NCI-H748 (cell line): ENCODE measurements at regions not wholly inside any gene's neighbourhood (a gene's known extent, or its start where the extent isn't known, plus 50 kb on each side); places are given as distances from the start of the nearest gene placed in this dataset.
A peak's percentile ranks its signal among the peaks of the same experiment; 100 is the strongest.
"Not testable (repeated sequence)": the region's sequence is repeated elsewhere in the genome, so short reads cannot be mapped to it uniquely, and the experiment has no call there.

Experiments used
- DNase-seq: peaks from one replicate; lab custom pipeline; 2025; ENCODE audit not compliant: unreplicated experiment; lab: John Stamatoyannopoulos, UW

DNA sequence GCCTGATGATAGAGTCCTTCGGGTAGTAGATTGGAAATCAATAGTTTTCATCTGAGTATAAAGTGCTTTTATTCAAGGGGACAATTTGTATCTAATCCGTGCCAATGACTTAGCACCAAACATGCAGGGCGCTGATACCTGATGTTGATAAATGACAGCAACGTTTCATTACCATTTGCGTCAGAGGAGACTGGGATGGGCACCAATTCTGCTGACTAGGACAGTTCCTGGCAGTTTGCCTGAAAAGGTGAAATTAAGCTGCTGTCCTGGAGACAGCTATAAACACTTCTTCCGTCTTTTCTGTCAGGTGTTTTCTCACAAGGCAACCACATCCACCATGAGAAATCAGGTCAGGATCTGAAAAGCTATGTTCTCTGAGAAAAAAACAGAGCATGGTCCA is 1136.4 kb downstream of the TYW1 start:
- DNase-seq: peak; percentile 79

DNA sequence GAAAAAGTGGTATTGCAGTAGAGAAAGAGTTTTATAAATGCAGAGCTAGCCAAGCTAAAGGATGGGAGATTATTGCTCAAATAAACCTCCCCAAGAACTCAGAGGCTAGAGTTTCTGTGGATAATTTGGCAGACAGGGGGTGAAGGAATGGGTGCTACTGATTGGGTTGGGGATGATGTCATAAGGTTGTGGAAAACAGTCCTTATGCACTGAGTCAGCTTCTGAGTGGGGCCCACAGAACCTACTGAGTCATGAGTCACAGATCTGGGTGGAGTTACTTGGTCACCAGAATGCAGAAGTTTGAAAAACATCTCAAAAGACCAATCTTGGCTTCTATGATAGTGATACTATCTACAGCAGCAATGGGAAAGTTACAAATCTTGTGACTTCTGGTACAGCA is 1146.7 kb downstream of the TYW1 start:
- DNase-seq: no peak

DNA sequence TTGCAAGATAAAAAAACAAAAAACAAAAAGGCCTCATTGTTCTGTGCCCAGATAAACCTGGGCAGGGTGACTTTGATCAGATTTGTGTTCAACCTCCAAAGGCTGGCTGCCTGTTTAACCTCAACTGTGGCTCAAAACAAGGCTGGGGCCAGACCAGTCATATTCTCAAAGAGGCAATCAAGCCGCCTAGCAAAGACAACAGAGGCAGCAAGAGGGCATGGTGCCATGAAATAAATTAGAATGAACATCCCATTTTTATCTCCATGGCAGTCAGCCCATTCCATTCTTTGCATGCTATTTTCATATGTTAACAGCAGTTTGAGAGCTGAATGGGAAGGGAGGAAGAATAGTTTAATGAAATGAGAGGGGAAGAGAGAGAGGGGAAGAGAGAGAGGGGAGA is 1150.3 kb downstream of the TYW1 start:
- peak; percentile 59 for DNase-seq

DNA sequence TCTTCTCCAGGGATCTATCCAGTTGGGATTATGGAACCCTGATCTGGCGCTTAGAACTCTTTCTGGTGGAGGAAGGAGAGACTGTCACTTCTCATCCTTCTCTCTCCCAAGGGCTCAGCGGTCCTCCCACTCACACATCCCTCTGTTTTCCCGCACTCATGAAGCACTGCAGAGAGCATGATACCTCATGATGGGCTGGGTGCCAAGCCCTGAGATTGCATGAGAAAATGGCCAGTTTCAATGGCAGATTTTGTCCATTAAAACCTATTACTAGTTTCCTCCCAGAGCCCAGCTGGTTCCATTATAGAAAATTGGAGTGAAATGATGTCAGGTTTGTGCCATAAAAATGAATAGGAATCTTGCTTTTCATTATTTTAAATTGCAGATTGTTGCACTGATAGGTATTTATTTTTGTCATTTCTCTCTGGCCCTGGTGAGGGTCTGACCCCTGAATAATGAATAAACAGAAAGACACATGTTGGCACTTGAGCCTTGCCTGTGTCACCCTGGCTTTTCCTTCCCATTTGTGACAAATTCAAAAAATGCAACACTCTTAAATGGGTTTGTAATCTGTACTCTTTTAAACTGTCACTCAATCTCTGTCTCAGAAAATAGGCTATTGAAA is 1151.1 kb downstream of the TYW1 start:
- DNase-seq: peak; percentile 96

DNA sequence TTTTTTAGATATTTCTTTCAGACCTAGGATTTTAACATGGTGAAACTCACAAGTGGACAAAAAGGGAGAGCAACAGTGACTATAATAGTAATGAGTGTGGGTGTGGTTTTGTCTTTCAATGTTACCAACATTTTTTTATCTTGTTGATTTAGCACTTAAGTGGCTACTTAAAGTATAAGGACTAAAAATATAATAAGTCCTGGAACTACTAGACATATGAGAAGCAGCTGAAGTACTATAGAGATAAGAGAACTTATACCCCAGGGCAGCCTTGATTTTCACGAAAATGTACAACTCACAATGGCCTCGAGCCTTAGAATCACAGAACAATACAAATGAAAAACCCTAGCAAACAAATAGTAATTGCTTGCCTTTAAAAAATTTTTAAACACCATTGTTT is 1151.8 kb downstream of the TYW1 start:
- DNase-seq: peak; percentile 81

DNA sequence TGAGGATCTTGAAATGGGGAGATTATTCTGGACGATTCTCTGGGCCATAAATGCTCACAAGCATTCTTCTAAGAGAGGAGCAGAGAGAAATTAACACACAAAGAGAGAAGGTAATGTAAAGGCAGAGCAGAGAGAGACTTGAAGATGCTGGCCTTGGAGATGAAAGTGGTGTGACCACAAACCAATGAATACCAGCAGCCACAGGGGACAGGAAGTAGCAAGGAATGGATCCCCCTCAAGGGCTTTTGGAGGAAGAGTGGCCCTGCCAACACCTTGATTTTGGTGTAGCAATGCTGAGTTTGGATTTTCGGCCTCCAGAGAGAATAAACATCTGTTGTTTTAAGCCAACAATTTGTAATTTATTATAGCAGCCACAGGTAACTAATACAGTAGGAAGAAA is 1155.6 kb downstream of the TYW1 start:
- DNase-seq: no peak

DNA sequence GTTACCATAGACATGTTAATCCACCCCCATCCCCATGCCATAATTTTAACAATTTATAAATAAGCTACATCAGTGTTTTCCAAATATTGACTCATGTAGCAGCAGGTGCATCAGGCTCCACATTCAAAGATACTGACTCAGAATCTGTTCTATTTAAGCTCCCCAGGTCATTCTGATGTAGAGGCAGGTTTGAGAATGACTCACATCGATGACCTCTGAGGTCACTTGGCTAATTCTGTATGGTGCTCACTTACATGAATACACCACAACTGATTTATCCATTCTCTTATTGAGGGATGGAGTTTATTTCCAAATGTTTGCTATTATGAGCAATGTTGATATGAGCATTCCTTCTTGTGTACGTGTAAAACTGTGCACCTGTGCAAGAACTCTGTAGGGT is 1159.0 kb downstream of the TYW1 start:
- peak; percentile 88 for DNase-seq

DNA sequence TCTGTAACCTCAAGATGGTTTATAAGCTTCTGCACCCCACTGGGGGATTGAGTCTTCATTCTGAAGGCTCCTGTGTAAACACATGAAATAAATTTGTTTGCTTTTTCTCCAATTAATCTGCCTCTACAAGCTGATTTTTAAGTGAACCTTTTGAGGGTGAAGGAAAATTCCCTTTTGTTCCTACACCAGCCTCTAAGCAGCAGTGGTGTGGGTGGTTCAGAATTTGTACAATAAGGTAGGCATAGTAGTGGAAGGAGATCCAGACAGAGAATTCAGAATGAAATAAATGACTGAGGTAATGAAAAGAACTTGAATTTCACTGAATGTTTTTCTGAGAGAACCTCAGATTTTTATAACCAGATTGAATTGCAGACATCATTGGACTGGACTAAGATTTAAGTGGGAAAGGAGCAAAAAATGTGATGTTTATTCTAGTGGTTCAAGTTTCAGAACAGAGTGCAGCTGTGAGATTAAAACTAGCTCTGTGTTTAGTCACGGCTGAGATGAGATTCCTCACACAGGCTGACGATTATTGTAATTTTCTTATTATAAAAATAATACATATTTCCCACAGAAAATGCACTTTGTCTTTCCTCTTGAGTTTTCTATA is 1162.2 kb downstream of the TYW1 start:
- DNase-seq: peak; percentile 40

DNA sequence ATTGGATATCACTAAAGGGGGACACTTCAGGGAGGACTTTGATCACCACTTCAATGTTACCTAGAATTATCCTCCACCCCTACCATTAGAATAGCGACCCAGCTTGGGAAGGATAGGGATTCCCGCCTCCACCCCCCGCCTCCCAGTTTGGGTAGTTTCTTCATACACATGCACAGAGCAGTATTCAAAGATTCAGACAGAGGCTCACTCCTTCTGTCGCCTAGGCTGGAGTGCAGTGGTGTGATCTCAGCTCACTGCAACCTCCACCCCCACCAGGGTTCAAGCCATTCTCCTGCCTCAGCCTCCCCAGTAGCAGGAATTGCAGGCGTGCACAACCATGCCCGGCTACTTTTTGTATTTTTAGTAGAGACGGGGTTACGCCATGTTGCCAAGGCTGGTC is 1166.1 kb downstream of the TYW1 start:
- DNase-seq: no peak

GRCh38 chr7:68166525-68166924 is 1169.9 kb downstream of the TYW1 start:
- DNase-seq: no peak

DNA sequence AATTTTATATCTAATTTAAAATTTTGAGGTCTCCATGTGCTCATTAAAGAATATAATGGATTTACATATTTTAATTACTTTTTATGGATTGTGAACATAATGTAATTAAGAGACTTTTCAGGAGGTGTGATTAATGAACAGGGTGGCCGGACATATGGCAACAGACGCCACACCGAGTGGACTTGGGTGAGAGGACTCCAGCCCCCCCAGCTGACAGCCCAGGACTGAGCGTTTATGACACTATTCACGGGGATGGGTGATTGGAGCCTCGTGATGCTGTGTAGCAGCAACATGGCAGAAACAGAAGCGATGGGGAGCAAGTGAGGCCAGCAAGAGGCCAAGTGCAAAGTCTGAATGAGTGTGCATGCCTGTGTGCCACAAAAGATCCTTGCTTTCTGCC is 1176.9 kb downstream of the TYW1 start:
- no peak for DNase-seq

DNA sequence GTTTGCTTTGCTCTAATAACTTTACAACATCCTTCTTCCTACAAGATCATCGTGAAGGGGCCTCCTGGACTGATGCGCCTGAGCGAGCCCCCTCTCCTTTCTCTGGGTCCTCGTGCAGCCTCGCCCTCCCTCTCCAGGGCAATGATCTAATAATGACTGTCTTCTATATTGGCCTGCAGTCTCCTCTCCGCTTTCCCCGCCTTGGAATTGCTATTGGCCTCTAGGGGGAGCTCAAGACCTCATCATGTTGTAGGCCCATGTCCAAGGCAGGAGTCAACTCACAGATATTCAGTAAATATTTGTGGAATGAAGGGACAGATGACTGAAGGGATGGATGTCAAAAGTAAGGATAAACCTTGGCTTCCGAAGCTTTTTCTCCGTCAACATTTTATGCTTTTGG is 1180.3 kb downstream of the TYW1 start:
- DNase-seq: peak; percentile 87

GRCh38 chr7:68180761-68181160 is 1184.1 kb downstream of the TYW1 start:
- no peak for DNase-seq

DNA sequence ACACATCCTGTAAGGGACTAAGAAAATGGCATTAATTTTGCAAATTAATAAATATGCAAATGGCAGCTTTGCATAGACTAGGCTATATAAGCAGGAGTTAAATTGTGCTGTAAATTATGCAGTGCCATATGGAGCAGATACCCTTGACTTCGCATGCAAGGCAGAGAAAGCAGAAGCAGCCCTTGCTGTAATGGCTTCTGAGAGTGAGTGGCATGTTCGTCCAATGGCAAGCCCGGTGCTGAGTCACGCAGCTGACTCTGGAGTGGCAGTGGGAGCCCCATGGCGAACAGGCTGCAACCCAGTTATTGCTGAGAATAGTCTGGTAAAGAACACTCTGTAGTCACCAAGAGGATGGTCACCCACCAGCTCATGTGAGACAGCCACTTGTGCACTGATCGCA is 1186.5 kb downstream of the TYW1 start:
- no peak for DNase-seq

- peak; percentile 98 for DNase-seq
Observed at GRCh38 chr7:68185631-68186456, 1189.2 kb downstream of the TYW1 start.

GRCh38 chr7:68187532-68187931 is 1190.9 kb downstream of the TYW1 start:
- DNase-seq: no peak

GRCh38 chr7:68192941-68193340 is 1196.3 kb downstream of the TYW1 start:
- DNase-seq: no peak

DNA sequence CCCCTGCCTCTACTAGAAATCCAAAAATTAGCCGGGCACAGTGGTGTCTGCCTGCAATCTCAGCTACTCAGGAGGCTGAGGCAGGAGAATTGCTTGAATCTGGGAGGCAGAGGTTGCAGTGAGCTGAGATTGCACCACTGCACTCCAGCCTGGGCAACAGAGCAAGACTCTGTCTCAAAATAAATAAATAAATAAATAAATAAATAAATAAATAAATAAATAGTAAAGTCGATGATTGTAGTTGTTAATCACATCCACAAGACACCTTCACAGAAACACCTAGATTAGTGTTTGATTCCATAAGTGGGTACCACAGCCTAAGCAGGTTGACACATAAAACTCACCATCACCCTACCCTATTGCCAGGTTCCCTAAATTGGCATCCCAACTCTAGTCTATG is 1199.0 kb downstream of the TYW1 start:
- not testable (repeated sequence) for DNase-seq

DNA sequence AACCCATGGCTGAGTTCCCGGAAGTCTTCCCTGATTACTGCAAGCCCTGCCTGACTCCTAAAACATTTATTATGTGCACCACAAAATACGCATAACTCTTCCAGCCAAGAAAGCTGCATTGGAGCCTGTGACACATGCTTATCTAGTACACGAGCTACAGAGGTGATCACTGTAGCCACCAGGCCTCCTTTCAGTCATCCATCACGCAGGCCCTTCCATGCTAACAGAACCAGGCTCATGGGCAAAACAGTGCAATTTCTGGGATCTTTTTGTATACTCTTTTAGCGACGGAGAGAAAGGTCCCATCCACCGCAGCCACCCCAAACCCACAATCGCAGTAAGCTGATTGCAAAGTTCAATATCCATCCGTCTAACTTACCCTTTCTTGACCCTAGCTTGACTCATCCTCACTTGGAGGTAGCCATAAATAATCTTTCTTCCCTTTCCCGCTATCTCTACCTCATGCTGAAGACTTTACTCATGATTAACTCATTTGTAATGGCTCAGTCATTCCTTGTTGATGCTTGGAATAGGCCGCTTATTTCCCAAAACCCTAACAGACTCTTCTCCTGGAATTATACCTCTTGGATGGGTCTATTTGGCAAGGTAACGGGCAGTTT is 1203.5 kb downstream of the TYW1 start:
- DNase-seq: no peak

DNA sequence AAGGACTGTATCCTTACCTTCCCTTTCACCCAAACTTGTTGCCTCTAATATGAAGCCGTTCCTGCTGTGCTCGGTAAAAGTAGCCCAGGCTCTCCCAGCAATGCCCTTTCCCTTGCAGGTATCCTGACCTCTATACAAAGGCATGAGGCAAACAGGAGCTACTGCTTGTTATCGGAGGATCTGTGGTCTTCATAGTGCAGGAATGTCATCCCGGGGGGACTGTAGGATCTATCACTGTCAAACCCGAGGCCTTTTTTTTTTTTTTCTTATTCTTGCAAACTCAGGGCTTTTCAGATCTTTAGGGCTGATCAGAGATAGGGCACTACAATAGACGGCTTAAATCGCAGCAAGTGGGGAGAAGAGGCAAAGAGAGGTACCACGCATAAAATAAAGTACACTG is 1206.6 kb downstream of the TYW1 start:
- DNase-seq: no peak

GRCh38 chr7:68205826-68206225 is 1209.2 kb downstream of the TYW1 start:
- no peak for DNase-seq

GRCh38 chr7:68206946-68207485 is 1210.4 kb downstream of the TYW1 start:
- no peak for DNase-seq
